BE2C (cell line): ENCODE measurements at regions not wholly inside any gene's neighbourhood (a gene's known extent, or its start where the extent isn't known, plus 50 kb on each side); places are given as distances from the start of the nearest gene placed in this dataset.

Source experiments
- DNase-seq: peaks from one replicate; pipeline ENCODE4 v3.0.0-alpha.2; 2020
- H3K27me3 ChIP-seq: fragments of 250-450 bp; sonication (Bioruptor Pico); 2 replicates; pipeline ENCODE4 v1.5.1; 2020; ENCODE audit warnings: mild to moderate bottlenecking
- H3K36me3 ChIP-seq: fragments of 250-450 bp; sonication (Bioruptor Pico); 2 replicates; pipeline ENCODE4 v1.5.1; 2020; ENCODE audit warnings: mild to moderate bottlenecking
- H3K4me1 ChIP-seq: fragments of 250-450 bp; sonication (Bioruptor Pico); 2 replicates; pipeline ENCODE4 v1.5.1; 2020
- H3K4me3 ChIP-seq: 2 replicates; pipeline ENCODE4 v1.5.1; 2011; ENCODE audit warnings: low read depth, low read length
- H3K9me3 ChIP-seq: fragments of 250-450 bp; sonication (Bioruptor Pico); 2 replicates; pipeline ENCODE4 v1.5.1; 2020
- CTCF ChIP-seq: IDR thresholded peaks from 2 replicates; pipeline ENCODE4 v1.5.1; 2012; ENCODE audit warnings: mild to moderate bottlenecking, low read depth, low read length

GRCh38 chr14:62244221-62244620 lies 482.0 kb downstream of the SNAPC1 start:
- no peak for TF ChIP-seq CTCF
- no peak overlapping the region for H3K4me3 ChIP-seq
- no peaks in the 10 kb centered on the region; the same call in 1 of the 2 replicates for H3K27me3 ChIP-seq
- no peak for DNase-seq
- H3K36me3 ChIP-seq: no peaks in the 10 kb centered on the region
- no peaks in the 10 kb centered on the region for H3K9me3 ChIP-seq
- H3K4me1 ChIP-seq: no peaks in the 10 kb centered on the region

DNA sequence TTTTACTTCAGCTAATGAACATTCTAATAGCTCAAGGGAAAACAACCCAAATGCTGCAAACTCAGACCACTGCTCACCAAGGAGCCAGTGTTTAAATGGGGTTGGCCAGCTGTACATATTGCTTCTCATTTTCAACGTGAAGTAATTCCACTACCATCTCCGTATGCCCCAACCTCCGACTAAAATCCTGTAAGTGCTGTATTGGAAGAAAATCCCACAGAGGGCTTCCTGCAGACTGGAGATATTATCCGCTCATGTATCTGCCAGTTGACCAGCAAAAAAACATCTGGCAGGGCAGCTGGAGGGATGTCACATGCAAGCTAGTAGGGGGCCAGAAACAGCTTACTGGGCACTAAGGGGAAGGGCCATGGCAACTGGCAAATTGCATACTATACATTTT lies 485.0 kb downstream of the SNAPC1 start:
- Histone ChIP-seq H3K36me3 (no peaks in the 10 kb centered on the region), H3K9me3 (no peaks in the 10 kb centered on the region), H3K4me3 (no peak overlapping the region), H3K27me3 (no peaks in the 10 kb centered on the region; the same call in 1 of the 2 replicates), H3K4me1 (no peaks in the 10 kb centered on the region)
- no peak for TF ChIP-seq CTCF
- no peak for DNase-seq

DNA sequence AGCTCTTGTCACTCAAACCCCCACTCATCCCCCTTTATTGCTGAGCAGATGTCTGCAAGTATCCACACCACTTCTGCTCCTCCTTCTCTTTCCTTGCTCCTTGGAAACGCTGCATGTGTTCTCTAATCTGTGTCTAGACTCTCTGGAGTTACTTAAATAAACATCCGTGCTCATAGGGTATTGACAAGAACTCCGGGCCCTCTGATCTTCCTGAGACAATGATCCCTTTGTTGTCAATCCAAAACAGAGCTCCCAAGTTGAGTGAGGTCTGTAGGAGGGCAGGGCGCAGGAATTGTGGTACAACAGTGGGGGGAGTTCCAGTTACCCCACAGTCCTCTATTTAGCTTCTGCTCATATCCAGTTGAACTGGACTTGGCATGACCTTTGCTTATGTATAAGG lies 489.0 kb downstream of the SNAPC1 start:
- DNase-seq: no peak
- Histone ChIP-seq H3K4me3 (no peak overlapping the region), H3K27me3 (no peaks in the 10 kb centered on the region), H3K4me1 (no peaks in the 10 kb centered on the region), H3K9me3 (no peaks in the 10 kb centered on the region), H3K36me3 (no peaks in the 10 kb centered on the region)
- TF ChIP-seq CTCF: no peak

DNA sequence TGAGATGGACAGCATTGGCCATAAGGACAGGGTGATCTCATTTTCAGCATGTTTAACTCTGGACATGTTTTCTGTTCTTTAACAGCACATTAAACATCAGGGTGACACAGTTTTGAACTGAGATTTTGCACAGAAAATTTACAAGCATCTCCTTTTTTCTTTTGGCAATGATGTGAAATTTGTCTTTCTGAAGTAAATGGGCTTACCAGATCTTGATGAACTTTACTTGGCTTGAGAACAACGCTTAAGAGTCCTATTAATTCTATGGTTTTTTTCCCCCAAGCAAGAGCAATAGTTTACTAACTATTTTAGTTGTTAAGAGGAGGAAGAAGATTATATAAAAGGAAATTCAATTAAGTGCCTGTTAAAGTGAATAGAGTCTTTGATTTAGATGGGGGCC lies 491.0 kb downstream of the SNAPC1 start:
- TF ChIP-seq CTCF: no peak
- H3K36me3 ChIP-seq: no peaks in the 10 kb centered on the region

DNA sequence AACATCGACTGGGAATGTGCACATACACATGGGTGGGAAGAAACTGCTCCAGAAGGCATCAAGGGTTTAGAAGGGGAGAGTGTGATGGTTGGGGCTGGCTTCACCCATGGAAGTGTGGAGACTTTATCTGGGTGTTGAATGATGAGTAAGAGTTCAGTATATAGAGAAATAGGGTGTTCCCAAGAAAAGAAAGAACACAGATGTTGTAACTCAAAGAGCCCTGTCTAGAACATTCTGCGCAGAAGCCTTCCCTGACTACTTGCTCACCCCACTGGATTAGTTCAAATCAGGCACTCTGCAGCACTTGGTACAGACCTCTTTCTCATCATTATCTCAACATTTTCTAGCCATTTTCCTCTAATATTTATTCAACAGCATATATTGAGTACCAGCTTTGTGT lies 491.7 kb downstream of the SNAPC1 start:
- no peak overlapping the region for H3K4me3 ChIP-seq
- H3K36me3 ChIP-seq: no peaks in the 10 kb centered on the region
- H3K9me3 ChIP-seq: no peaks in the 10 kb centered on the region
- H3K4me1 ChIP-seq: no peaks in the 10 kb centered on the region
- no peak for TF ChIP-seq CTCF
- no peaks in the 10 kb centered on the region for H3K27me3 ChIP-seq
- DNase-seq: no peak

More for the DNA sequence above, 491.0 kb downstream of the SNAPC1 start:
- H3K9me3 ChIP-seq: no peaks in the 10 kb centered on the region
- H3K4me3 ChIP-seq: no peak overlapping the region
- H3K27me3 ChIP-seq: no peaks in the 10 kb centered on the region
- no peaks in the 10 kb centered on the region for H3K4me1 ChIP-seq
- DNase-seq: no peak

DNA sequence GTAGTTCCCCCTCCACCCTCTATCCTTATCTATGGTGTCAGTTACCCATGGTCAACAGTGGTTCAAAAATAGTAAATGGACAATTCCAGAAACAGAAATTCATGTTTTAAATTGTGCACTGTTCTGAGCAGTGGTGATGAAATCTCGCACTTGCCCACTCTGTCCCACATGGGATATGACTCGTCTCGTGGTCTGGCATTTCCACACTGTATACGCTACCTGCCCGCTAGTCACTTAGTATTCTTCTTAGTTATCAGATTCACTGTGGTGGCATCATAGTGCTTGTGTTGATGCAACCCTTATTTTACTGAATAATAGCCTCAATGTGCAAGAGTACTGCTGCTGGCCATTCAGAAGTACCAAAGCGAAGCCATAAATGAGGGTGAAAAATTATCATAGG lies 507.0 kb downstream of the SNAPC1 start:
- Histone ChIP-seq H3K4me1 (no peaks in the 10 kb centered on the region), H3K36me3 (no peaks in the 10 kb centered on the region), H3K4me3 (no peak overlapping the region), H3K9me3 (no peaks in the 10 kb centered on the region), H3K27me3 (no peaks in the 10 kb centered on the region)
- DNase-seq: no peak
- TF ChIP-seq CTCF: no peak
